ENCODE measurements at regions not wholly inside any gene's neighbourhood (a gene's known extent, or its start where the extent isn't known, plus 50 kb on each side); places are given as distances from the start of the nearest gene placed in this dataset.
"Not testable (repeated sequence)": the region's sequence is repeated elsewhere in the genome, so short reads cannot be mapped to it uniquely, and the experiment has no call there.

DNA sequence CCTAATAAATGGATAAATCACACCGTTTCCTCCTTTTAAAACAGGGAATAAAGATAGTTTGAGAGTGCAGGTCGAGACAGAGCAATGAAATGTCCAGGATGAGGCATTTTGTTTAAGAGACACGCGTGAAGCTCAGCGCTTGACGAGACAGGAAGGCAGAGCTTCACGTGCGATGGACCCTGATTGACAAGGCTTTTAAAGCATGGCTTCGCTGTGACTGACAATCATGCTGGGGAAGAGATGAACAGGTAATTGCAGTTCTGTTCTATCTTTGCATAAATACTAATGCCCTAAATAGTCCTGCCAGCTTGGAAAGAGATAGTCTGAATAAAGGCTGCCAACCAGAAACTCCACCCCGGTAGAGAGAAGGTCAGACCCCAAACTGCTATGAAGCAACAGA lies 442.3 kb upstream of the PFKP start:
- DNase-seq (no peak), ATAC-seq (no peak)
- intact Hi-C loops (cut with micrococcal nuclease) = no loop called here

DNA sequence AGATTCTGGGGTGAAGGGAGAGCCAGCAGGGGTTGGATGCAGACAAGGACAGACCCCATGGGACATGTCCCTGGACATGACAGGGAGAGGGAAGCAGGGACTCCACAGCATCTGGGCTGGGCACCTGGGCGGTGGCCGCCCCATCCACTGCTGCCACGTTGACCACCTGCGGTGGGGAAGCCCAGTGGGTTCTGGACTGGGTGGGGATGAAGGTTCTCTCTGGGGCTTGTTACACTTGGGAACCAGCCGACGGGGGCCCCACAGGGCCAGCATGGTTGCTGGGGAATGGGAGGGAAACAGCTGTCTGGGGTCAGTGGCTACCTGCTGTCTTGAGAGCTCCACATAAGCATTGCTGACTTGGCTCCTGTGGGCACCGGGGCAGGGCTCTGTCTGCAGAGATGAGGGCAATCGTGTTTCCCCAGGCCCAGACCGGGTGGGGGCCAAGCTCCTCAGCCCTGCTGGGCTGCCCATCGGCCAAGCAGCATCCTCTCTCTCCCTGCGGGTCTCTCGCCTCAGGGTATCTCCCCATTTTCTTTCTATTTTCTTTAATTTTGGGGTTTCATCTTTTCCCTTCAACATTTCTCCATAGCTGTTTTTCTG lies 443.6 kb upstream of the PFKP start:
- intact Hi-C loops (cut with micrococcal nuclease) = no loop called here
- DNase-seq (no peak), ATAC-seq (no peak)

DNA sequence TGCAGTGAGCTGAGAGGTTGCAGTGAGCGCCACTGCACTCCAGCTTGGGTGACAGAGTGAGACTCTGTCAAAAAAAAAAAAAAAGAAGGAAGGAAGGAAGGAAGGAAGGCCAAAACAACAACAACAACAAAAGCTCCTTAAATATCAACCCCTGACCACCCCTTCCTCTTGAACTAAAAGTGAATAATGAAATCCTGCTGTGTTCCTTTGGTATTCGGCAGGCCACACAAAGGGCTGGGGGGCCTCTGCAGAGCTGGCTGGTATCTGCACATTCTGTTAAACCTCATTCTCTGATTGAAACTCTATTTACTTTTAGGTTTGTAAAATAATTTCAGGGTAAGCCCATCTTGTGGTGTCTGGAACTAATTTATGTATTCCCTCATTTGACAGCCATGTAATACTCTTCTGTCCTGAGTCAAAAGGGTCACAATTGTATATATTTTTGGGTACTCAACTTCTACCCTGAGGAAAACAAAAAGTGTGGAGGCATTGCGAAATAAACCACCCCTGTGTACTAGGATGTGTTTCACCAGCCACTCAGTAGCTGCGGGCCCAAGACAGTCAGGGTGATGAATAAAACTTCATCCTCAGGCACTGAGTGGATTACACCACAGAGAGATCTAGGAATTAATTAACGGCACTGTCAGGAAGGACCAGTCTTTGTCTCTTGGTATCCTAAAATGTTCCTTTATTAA lies 446.4 kb upstream of the PFKP start:
- ATAC-seq = no peak
- DNase-seq = no peak
- intact Hi-C loops (cut with micrococcal nuclease) = no loop called here

DNA sequence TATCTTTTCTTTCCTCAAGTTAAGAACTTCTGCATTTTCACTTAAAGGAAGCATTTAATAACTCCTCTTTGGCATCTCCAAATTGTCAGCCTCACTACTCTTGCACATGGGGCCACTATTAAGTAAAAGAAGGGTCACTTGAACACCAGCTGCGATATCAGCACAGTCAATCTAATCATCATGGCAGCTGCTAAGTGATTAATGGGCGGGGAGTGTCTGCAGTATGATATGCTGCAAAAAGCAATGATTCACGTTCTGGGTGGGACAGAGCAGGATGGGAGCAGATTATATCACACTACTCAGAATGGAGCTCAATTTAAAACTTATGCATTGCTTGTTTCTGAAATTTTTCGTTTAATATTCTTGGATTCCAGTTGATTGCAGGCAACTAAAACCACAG lies 447.4 kb upstream of the PFKP start:
- intact Hi-C loops (cut with micrococcal nuclease) = no loop called here
- DNase-seq (no peak), ATAC-seq (no peak)

DNA sequence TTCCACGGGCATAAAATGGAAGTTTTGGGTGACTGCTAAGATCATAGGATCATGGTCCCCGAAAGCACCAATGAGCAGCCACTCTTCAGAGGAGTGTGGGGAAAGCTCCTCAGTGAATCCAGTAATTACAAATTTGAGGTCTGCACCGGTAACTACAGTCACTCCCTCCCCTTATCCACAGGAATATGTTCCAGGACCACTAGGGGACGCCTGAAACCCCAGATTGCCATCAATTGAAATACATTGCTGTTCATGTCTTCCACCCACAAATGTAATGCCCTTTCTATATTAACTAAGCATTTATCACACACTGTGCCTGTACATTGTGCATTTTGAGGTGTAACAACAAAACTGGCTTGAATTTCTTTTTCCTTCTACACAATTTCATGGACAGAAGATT lies 447.9 kb upstream of the PFKP start:
- intact Hi-C loops (cut with micrococcal nuclease) = no loop called here
- no peak for ATAC-seq
- no peak for DNase-seq

DNA sequence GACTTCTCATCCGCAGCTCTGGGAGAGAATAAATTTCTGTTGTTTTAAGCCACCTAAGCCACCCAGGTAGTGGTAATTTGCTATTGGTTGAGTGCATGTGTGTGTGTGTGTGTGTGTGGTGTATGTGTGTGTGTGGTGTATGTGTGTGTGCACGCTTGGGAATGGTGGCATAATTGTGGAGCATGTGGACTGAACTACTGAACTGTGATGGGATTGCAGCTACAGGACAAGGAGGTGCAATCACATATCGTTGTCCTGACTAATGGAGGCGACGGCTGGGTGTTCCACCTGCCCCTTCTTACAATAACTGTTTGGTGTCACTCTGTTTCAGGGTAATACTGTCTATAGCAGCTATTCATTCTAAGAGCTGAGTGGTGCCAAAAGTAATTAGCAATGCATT lies 448.7 kb upstream of the PFKP start:
- no peak for ATAC-seq
- no peak for DNase-seq
- intact Hi-C loops (cut with micrococcal nuclease) = no loop called here

DNA sequence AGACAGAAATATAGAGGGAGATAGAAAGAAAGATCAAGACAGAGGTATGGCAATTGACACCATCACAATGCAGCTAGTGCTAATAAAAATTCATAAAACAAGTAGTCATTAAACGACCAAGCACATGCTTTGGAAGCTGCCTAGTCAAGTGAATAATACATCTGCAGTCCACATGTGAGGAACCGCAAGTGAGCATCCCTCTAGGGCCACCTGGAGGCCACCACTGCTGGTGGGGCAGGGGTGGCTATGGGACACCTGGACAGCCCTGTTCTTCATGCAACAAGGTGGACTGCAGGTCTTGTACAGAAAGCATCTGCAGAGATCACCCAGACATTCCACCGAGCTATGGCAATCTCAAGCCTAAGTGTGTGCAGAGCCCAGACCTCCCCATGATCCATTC lies 451.1 kb upstream of the PFKP start:
- ATAC-seq (no peak), DNase-seq (no peak)
- intact Hi-C loops (cut with micrococcal nuclease) = no loop called here

DNA sequence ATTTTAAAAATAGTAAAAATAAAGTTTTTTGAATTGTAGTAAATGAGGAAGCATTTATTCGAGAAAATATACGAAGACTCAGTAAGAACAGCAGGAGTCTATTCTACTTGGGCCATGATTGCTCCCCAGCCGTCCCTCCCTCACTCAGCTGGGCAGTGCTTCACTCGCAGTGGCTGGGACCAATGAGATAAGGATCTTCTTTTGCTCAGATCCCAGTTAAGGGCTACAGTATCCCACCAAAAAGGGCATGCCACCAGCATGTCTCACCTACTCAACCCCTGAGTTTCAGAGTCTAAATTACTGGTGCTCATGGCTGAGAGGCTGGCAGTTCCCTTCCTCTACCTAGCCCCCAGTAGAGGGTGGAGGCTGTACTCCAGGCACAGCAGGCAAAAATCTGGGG lies 455.7 kb upstream of the PFKP start:
- DNase-seq = no peak
- no peak for ATAC-seq
- intact Hi-C loops (cut with micrococcal nuclease) = no loop called here

DNA sequence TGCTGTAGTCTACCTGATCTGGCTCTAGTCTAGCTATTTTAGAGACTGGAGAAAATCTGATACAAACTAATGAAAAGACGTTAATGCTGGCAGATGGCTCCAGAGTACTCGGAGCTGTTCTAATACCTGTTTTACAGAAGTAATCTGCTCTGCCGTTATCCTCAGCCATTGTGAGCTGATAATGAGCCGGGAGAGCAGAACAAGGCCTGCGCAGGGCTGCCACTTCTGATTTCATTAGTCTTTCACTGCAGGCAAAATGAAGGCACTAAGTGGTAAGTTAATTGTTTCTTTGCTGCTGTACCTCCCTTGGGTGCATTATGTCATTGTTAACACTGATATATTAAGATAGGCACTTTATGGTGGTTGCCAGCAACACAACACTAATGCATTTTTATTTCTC lies 456.4 kb upstream of the PFKP start:
- intact Hi-C loops (cut with micrococcal nuclease) = no loop called here
- ATAC-seq (no peak), DNase-seq (no peak)

DNA sequence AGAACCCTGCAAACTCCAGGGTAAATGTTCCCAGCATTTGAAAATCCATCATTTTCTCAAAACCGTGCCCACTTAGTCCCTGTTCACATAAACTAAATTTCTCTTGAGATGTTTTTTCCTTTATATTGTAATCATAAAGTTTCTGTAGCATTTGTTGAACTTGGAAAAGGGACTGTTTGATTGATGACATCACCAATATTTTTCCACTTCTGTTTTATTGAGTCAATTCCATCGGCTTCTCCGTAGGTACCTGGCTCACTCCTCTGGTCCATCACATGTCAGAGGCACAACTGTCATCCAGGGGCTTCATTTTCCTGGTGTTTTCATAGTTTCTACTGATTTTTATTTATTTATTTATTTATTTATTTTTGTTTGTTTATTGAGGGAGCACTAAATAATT lies 462.5 kb upstream of the PFKP start:
- DNase-seq = no peak
- no peak for ATAC-seq
- intact Hi-C loops (cut with micrococcal nuclease) = no loop called here

DNA sequence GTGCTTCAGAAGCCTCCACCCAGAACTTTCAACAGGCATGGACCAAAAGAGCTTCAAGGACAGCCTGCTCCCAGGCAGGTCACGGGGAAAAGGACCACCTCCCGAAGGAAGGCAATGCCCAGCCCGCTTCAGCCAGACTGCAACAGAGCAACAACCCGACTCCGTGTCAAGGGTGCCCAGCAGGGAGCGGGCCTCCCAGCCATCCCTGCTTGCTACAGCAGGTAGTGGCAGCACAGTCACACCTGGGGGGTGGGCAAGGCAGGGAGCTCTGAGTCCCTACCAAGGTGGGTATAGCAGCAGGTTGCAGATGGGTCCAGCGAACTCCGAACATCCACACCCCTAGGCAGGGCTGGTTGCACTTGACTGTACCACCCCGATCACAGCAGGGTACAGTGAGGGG lies 467.8 kb upstream of the PFKP start:
- ATAC-seq = no peak
- intact Hi-C loops (cut with micrococcal nuclease) = no loop called here
- DNase-seq = no peak

DNA sequence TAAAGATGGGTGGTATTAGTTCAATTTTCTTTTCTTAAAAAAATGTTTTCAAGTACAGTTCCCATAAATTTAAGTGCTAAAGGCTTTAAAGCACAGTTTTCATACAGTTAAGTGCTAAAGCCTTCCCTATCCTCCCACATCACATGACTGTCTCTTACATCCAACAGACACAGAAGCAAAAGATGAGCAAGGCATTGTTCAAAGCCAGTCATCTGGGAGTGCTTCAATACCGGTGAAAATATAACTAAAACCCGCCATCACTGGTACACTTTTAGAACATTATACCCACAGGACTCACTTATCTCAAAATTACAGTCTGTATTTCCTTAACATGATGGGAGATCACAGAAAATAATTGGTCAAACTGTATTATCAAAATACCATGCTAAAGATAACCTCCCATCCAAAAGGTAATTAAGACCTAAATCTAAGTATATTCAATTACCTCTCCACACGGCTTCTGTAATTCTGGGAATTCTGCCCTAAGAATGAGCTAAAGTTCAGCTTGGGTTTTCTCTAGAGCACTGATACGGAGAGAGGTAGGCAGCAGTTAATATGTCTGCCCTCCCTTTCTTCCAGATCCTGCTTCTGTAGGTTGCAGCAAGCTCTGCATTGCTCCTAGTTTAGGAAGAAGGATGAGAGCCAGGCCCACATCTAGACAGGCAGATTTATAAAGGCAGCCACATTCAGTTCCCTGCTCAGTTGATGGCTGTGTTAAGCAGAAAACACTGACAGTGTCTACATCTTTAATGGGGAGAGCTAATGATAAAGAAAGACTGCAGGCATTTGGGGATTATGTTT lies 474.8 kb upstream of the PFKP start:
- intact Hi-C loops (cut with micrococcal nuclease) = no loop called here
- ATAC-seq (no peak), DNase-seq (no peak)

DNA sequence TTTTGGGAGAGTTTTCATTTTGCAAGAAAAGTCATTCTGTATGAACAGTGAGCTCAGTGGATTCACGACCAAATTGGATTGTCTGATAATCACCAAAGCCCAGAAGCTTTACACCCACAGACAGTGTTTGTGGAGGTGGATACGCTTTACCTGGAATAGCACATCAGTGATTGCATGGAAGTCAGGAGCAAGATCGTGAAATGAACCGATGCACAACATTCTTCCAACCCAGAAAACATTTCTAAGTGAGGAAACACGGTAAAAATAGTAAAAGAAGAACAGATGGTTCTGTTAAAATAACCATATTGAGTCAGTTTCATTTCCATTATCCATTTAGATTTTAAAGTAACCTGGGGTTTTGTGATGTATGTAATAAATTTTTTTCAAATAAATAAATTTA lies 478.2 kb upstream of the PFKP start:
- intact Hi-C loops (cut with micrococcal nuclease) = no loop called here
- DNase-seq (no peak), ATAC-seq (no peak)

DNA sequence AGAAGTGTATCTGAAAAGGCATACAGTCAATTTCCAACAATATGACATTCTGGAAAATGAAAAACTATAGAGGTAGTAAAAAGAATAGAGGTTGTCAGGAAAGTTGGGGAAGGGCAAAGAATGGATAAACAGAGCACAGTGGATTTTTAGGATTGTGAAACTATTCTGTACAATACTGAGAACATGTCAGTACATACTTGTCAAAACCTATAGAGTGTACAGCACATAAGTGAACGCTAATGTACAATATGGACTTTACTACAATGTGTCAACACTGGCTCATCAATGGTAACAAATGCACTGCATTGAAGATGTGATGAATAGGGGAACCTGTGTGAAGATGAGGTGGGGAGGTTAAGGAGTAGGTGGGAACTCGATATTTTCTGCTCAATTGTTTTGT lies 483.0 kb upstream of the PFKP start:
- intact Hi-C loops (cut with micrococcal nuclease) = no loop called here
- ATAC-seq (no peak), DNase-seq (no peak)

DNA sequence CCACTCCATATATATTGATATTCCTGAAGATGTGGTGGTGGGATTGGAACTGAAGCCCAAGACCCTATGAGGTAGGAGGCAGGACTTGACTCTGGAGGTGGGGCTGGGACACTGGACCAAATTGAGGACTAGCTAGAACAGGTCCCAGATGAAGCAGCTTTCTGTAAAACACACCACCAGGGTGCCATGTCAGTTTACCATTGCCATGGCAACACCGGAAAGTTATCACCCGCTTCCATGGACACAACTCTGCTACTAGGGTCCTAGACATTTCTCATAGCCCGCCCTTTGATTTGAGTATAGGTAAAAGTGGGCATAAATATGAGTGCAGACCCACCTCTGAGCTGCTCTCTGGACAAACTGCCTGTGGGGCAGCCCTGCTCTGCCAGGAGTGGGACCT lies 490.5 kb upstream of the PFKP start:
- DNase-seq (no peak), ATAC-seq (no peak)
- intact Hi-C loops (cut with micrococcal nuclease) = no loop called here

DNA sequence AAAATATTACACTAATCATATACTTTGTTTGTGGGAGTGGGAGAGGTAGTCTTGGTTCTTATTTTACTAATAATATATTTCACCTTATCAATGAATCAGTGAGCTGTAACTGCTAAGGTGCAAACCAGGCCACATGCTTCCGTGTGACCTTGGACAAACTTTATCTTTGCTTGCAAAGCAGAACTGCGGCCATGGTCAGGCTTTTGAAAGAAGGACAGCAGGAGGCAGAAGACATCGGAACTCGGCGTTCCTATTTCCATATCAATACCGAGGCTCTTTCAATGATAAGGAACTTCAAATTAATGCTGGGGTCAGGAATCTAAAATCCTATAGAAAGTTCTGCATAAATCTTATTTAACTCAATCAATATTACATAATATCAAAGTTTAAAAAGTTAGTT lies 491.9 kb upstream of the PFKP start:
- ATAC-seq = no peak
- intact Hi-C loops (cut with micrococcal nuclease) = no loop called here
- DNase-seq = no peak

DNA sequence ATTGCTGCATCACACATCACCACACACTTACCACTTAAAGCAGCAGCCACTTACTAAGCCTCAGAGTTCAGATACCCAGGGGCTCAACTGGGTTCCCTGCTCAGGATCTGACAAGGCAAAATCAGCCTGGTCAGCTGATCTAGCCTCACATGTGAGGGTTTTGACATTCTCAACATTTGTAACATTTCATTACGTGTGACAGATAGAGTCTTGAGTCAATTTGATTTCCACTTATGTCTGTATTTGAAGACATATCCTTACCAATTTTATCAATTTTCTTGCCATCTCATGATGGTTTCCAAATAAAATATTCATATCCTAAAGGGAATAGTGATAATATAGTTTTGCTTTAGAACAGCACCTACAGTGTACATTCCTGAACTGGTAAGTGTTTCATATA lies 494.7 kb upstream of the PFKP start:
- ATAC-seq (no peak), DNase-seq (no peak)
- intact Hi-C loops (cut with micrococcal nuclease) = no loop called here

DNA sequence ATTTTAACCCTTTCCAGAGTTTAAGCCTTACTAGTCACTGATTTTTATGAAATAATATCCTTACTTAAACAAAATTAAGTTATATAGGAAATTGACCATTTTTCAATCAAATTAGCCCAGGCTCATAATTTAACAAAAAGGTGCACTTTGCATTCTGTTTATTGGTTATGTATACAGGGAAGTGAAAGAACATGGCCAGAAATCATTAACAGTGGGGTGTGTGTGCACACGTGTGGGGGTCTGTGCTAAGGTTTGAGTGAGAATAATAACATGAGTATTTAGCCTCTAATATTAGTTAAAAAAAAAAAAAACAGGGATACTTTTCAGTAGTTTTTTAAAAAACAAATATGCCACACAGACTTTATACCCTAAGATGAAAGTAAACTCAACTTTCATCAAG lies 510.5 kb upstream of the PFKP start:
- DNase-seq (no peak), ATAC-seq (no peak)
- intact Hi-C loops (cut with micrococcal nuclease) = no loop called here

DNA sequence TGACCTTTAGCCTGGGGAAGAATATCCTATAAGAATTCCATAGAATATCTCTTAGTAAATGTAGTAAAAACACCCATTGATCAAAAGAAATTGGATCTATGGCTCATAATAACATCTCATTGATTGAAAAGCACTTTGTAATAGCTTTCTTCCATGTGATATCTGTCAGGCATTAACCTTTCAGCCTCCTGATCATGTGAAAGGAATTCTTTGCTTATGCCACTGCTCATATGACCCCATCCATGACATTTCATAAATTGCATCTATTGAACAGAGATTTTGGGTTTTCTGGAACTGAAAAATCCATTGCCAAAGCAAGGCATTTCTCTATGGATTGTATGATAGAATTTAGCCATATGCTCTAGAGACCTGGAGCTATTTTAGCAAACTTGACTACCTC lies 519.3 kb upstream of the PFKP start:
- intact Hi-C loops (cut with micrococcal nuclease) = no loop called here
- ATAC-seq (no peak), DNase-seq (no peak)

DNA sequence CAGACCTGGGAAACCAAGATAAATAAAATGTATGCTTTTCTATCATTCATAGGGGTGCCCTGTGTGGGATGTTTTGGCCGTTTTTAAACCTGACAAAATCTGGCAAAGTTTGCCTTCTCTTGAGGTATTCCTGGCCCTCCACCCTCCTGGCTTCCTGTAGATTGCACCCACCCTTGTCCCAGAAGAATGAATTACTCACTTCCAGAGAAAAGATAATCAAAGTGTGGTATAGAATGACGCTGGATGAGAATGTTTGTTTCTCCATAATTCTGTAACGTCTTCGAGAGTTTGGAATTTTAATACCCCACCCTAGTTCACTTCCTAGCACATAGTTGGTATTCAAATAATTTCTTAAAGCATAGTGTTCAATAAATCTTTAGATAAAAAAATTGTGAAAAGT lies 519.7 kb upstream of the PFKP start:
- no peak for DNase-seq
- no peak for ATAC-seq
- intact Hi-C loops (cut with micrococcal nuclease) = no loop called here

DNA sequence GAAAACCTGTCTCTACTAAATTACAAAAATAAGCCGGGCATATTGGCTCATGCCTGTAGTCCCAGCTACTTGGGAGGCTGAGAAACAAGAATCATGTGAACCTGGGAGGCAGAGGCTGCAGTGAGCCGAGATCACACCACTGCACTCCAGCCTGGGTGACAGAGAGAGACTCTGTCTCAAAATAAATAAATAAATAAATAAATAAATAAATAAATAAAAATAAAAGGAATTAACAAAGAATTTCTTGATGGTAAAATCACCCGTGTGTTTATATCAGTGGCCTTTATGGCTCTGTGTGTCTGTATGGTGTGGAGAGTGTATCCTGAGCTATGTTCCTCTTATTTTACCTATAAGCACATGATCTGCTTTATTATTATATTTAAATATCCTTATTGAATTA lies 520.5 kb upstream of the PFKP start:
- ATAC-seq; DNase-seq; intact Hi-C loops (cut with micrococcal nuclease): not testable (repeated sequence)

Measured in left ventricle myocardium superior (tissue), 1 donor.